GM12892 (cell line): ENCODE measurements at regions not wholly inside any gene's neighbourhood (a gene's known extent, or its start where the extent isn't known, plus 50 kb on each side); places are given as distances from the start of the nearest gene placed in this dataset.

Source experiments
- DNase-seq: peaks from one replicate; pipeline ENCODE4 v3.0.0; 2011; ENCODE audit not compliant: insufficient read length
- FAIRE-seq: peaks from 2 replicates; lab custom pipeline; 2011; peaks lifted over from hg19 to GRCh38; lab: Jason Lieb, UNC
- POLR2A ChIP-seq: IDR thresholded peaks from 2 replicates; pipeline ENCODE4 v1.6.1; 2011; ENCODE audit warnings: low read depth, low read length, control low read depth
- POLR2AphosphoS5 ChIP-seq: IDR thresholded peaks from 2 replicates; pipeline ENCODE4 v1.6.1; 2011; ENCODE audit warnings: low read depth, low read length, control low read depth
- TAF1 ChIP-seq: IDR thresholded peaks from 2 replicates; pipeline ENCODE4 v1.6.1; 2011; ENCODE audit warnings: low read depth, mild to moderate bottlenecking, control low read depth, low read length, borderline replicate concordance

GRCh38 chr1:14297356-14297755, 301.1 kb upstream of the KAZN start:
- DNase-seq (no peak), FAIRE-seq (no peak)
- no peak for TF ChIP-seq TAF1
- no peak for TF ChIP-seq POLR2A
- TF ChIP-seq POLR2AphosphoS5, result no peak

- FAIRE-seq (no peak), DNase-seq (no peak)
- no peak for TF ChIP-seq TAF1
Measured at GRCh38 chr1:14298806-14299205, 299.7 kb upstream of the KAZN start.

GRCh38 chr1:14300991-14301703, 297.3 kb upstream of the KAZN start:
- DNase-seq, result no peak
- no peak for FAIRE-seq
- TF ChIP-seq TAF1 (no peak), POLR2A (no peak), POLR2AphosphoS5 (no peak)

GRCh38 chr1:14301704-14302024, 296.8 kb upstream of the KAZN start:
- FAIRE-seq (no peak), DNase-seq (no peak)
- no peak for TF ChIP-seq POLR2A

GRCh38 chr1:14302025-14302424, 296.5 kb upstream of the KAZN start:
- no peak for FAIRE-seq
- TF ChIP-seq POLR2A, result no peak
- TF ChIP-seq TAF1, result no peak
- TF ChIP-seq POLR2AphosphoS5, result no peak
- no peak for DNase-seq

- FAIRE-seq (no peak), DNase-seq (no peak)
- TF ChIP-seq TAF1, result no peak
- no peak for TF ChIP-seq POLR2AphosphoS5
- no peak for TF ChIP-seq POLR2A
Measured at GRCh38 chr1:14303011-14303410, 295.5 kb upstream of the KAZN start.

GRCh38 chr1:14304381-14304865, 294.1 kb upstream of the KAZN start:
- FAIRE-seq, result no peak
- no peak for DNase-seq
- TF ChIP-seq TAF1, result no peak
- TF ChIP-seq POLR2A, result no peak
- TF ChIP-seq POLR2AphosphoS5, result no peak

- no peak for DNase-seq
- FAIRE-seq, result no peak
- no peak for TF ChIP-seq POLR2A
- TF ChIP-seq TAF1, result no peak
- TF ChIP-seq POLR2AphosphoS5, result no peak
Measured at GRCh38 chr1:14308460-14308859, 290.0 kb upstream of the KAZN start.

- TF ChIP-seq POLR2AphosphoS5 (no peak), POLR2A (no peak), TAF1 (no peak)
- DNase-seq (no peak), FAIRE-seq (no peak)
Measured at GRCh38 chr1:14309984-14310383, 288.5 kb upstream of the KAZN start.

GRCh38 chr1:14310476-14310875, 288.0 kb upstream of the KAZN start:
- FAIRE-seq, result no peak
- no peak for DNase-seq
- TF ChIP-seq POLR2A (no peak), TAF1 (no peak), POLR2AphosphoS5 (no peak)

GRCh38 chr1:14313731-14314431, 284.6 kb upstream of the KAZN start:
- FAIRE-seq, result no peak
- DNase-seq, result no peak
- TF ChIP-seq POLR2A (no peak), TAF1 (no peak), POLR2AphosphoS5 (no peak)

- DNase-seq (no peak), FAIRE-seq (no peak)
- TF ChIP-seq TAF1 (no peak), POLR2A (no peak), POLR2AphosphoS5 (no peak)
Measured at GRCh38 chr1:14318830-14319229, 279.7 kb upstream of the KAZN start.

GRCh38 chr1:14320518-14320917, 278.0 kb upstream of the KAZN start:
- FAIRE-seq (no peak), DNase-seq (no peak)
- TF ChIP-seq POLR2AphosphoS5 (no peak), POLR2A (no peak)
